Activated CD8-positive, alpha-beta memory T cell treated with anti-CD3 and anti-CD28 coated beads, Interleukin-2, amount 50 U/mL, for 1 hour (primary cell): ENCODE measurements at regions not wholly inside any gene's neighbourhood (a gene's known extent, or its start where the extent isn't known, plus 50 kb on each side); places are given as distances from the start of the nearest gene placed in this dataset.

Experiments
- DNase-seq: peaks from one replicate; pipeline ENCODE4 v3.0.0-alpha.2; 2020; ENCODE audit errors: extremely low read depth

- peak; percentile 9 for DNase-seq
Measured at GRCh38 chr2:204177977-204178522, 241.5 kb downstream of the ICOS start.

- no peak for DNase-seq
Measured at GRCh38 chr2:204180649-204181048, 244.1 kb downstream of the ICOS start.

GRCh38 chr2:204183608-204184007 lies 247.0 kb downstream of the ICOS start:
- no peak for DNase-seq

GRCh38 chr2:204184226-204184625 lies 247.7 kb downstream of the ICOS start:
- DNase-seq, result no peak

GRCh38 chr2:204187229-204188083 lies 250.9 kb downstream of the ICOS start:
- no peak for DNase-seq

- DNase-seq, result no peak
Measured at GRCh38 chr2:204191574-204191973, 255.0 kb downstream of the ICOS start.

- DNase-seq, result no peak
Measured at GRCh38 chr2:204195498-204195897, 258.9 kb downstream of the ICOS start.

GRCh38 chr2:204197336-204198005 lies 260.9 kb downstream of the ICOS start:
- no peak for DNase-seq

GRCh38 chr2:204199357-204199756 lies 262.8 kb downstream of the ICOS start:
- no peak for DNase-seq

GRCh38 chr2:204201507-204201906 lies 264.9 kb downstream of the ICOS start:
- no peak for DNase-seq

- no peak for DNase-seq
Measured at GRCh38 chr2:204202253-204202652, 265.7 kb downstream of the ICOS start.

GRCh38 chr2:204203704-204204103 lies 267.1 kb downstream of the ICOS start:
- no peak for DNase-seq

- DNase-seq, result no peak
Measured at GRCh38 chr2:204205082-204205481, 268.5 kb downstream of the ICOS start.

- DNase-seq, result no peak
Measured at GRCh38 chr2:204205538-204205937, 269.0 kb downstream of the ICOS start.

GRCh38 chr2:204207866-204208265 lies 271.3 kb downstream of the ICOS start:
- DNase-seq, result no peak

- no peak for DNase-seq
Measured at GRCh38 chr2:204213588-204213987, 277.0 kb downstream of the ICOS start.

GRCh38 chr2:204218040-204218439 lies 281.5 kb downstream of the ICOS start:
- no peak for DNase-seq

- no peak for DNase-seq
Measured at GRCh38 chr2:204219196-204219595, 282.6 kb downstream of the ICOS start.

- no peak for DNase-seq
Measured at GRCh38 chr2:204220896-204221295, 284.3 kb downstream of the ICOS start.

GRCh38 chr2:204223046-204223445 lies 286.5 kb downstream of the ICOS start:
- no peak for DNase-seq

GRCh38 chr2:204223544-204223943 lies 287.0 kb downstream of the ICOS start:
- no peak for DNase-seq

GRCh38 chr2:204225671-204226073 lies 289.1 kb downstream of the ICOS start:
- no peak for DNase-seq

- DNase-seq, result no peak
Measured at GRCh38 chr2:204226305-204226880, 289.8 kb downstream of the ICOS start.
